Smooth muscle cell (in vitro differentiated cells): ENCODE measurements at regions not wholly inside any gene's neighbourhood (a gene's known extent, or its start where the extent isn't known, plus 50 kb on each side); places are given as distances from the start of the nearest gene placed in this dataset.
"Not testable (repeated sequence)": the region's sequence is repeated elsewhere in the genome, so short reads cannot be mapped to it uniquely, and the experiment has no call there.

Source experiments
- DNase-seq: peaks from one replicate; lab custom pipeline; 2025; ENCODE audit not compliant: unreplicated experiment; lab: John Stamatoyannopoulos, UW
- H2AFZ ChIP-seq: fragments of 200-600 bp; sonication (generic); 2 replicates; pipeline ENCODE4 v1.6.0; 2016; ENCODE audit warnings: antibody characterized with exemption, low read depth, mild to moderate bottlenecking
- H3F3A ChIP-seq: fragments of 200-600 bp; sonication (generic); 2 replicates; pipeline ENCODE4 v1.6.0; 2017; ENCODE audit warnings: antibody characterized with exemption, low read depth
- H3K27ac ChIP-seq: fragments of 200-600 bp; sonication (generic); 2 replicates; pipeline ENCODE4 v1.5.1; 2016; ENCODE audit warnings: low read depth, mild to moderate bottlenecking
- H3K27me3 ChIP-seq: fragments of 200-600 bp; sonication (generic); 2 replicates; pipeline ENCODE4 v1.6.1; 2016; ENCODE audit warnings: low read depth, mild to moderate bottlenecking
- H3K36me3 ChIP-seq: fragments of 200-600 bp; sonication (generic); 2 replicates; pipeline ENCODE4 v1.5.1; 2016; ENCODE audit warnings: low read depth
- H3K4me1 ChIP-seq: fragments of 200-600 bp; sonication (generic); 2 replicates; pipeline ENCODE4 v1.5.1; 2016; ENCODE audit warnings: low read depth
- H3K4me2 ChIP-seq: fragments of 200-600 bp; sonication (generic); 2 replicates; pipeline ENCODE4 v1.6.0; 2016; ENCODE audit warnings: mild to moderate bottlenecking
- H3K4me3 ChIP-seq: fragments of 200-600 bp; sonication (generic); 2 replicates; pipeline ENCODE4 v1.5.1; 2016; ENCODE audit warnings: mild to moderate bottlenecking
- H3K79me2 ChIP-seq: fragments of 200-600 bp; sonication (generic); 2 replicates; pipeline ENCODE4 v1.6.0; 2016; ENCODE audit warnings: low read depth, mild to moderate bottlenecking
- H3K9ac ChIP-seq: fragments of 200-600 bp; sonication (generic); 2 replicates; pipeline ENCODE4 v1.6.0; 2016; ENCODE audit warnings: low read depth
- H3K9me3 ChIP-seq: fragments of 200-600 bp; sonication (generic); replicated peaks from 2 replicates; pipeline ENCODE4 v1.5.1; 2016; ENCODE audit warnings: low read depth
- H4K20me1 ChIP-seq: fragments of 200-600 bp; sonication (generic); 2 replicates; pipeline ENCODE4 v1.6.0; 2016; ENCODE audit warnings: low read depth
- CTCF ChIP-seq: fragments of 200-600 bp; sonication (generic); IDR thresholded peaks from 2 replicates; pipeline ENCODE4 v1.5.1; 2017; ENCODE audit warnings: borderline replicate concordance, mild to moderate bottlenecking, antibody characterized with exemption; ENCODE audit not compliant: insufficient read depth, poor library complexity, severe bottlenecking
- WGBS: methylation state at CpG from one replicate; pipeline ENCODE4 v1.1.7; 2016; ENCODE audit warnings: low lambda C conversion rate; 5-methylcytosine and 5-hydroxymethylcytosine counted together

- no peak for TF ChIP-seq CTCF
- H3K4me3 ChIP-seq = no peak overlapping the region
- no peak overlapping the region for H3K9ac ChIP-seq
- peaks cover 11% of the 10 kb centered on the region for H3K27me3 ChIP-seq
- H3K4me1 ChIP-seq = peaks cover 16% of the 10 kb centered on the region
- no peaks in the 10 kb centered on the region for H3K9me3 ChIP-seq
- DNase-seq = peak; percentile 10
- H4K20me1 ChIP-seq = no peaks in the 10 kb centered on the region
- H3K4me2 ChIP-seq = peak overlapping the region; percentile 13
- H3K79me2 ChIP-seq = no peaks in the 10 kb centered on the region
- no peak overlapping the region for H3K27ac ChIP-seq
- H3K36me3 ChIP-seq = no peaks in the 10 kb centered on the region
- 29% methylated on average over 15 of the region's 15 CpGs for WGBS
- H3F3A ChIP-seq = no peaks in the 10 kb centered on the region
- no peak overlapping the region for H2AFZ ChIP-seq
Measured at GRCh38 chr9:81826517-81826906, 101.7 kb upstream of the SPATA31D4 start.

DNA sequence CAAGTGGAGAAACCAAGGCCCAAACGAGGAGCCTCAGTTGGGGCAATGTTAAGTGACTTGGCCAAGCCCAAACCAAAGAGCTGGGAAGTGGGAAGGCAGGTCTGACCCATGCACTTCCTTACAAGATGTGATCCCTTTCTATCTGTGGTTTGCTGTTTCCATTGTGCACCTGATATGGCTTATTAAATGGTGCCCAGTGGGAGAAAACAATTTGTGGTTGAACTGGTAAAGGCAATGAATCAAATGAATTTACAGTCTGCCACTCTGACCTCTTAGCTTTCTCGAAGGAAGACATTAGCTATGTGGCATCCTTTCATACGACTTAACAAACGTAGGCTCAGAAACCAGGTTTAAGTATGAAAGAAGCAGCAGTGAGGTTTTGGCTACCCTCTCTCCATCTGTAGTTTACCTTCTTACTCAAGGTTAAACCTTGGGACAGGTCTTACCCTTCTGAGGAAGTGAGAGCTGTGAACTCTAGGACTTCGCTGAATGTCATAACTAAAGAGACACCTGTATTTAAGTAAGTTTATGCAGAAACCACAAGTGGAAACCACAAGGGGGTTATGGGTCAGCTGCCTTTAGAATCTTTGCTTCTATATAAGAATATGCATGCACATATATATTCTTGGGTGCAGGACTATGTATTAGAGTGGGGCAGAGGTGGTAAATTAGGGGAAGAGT is 100.5 kb upstream of the SPATA31D4 start:
- Histone ChIP-seq H3K4me1 (peaks cover 9% of the 10 kb centered on the region), H3K9ac (no peak overlapping the region), H3K4me2 (no peak overlapping the region), H3K9me3 (no peaks in the 10 kb centered on the region), H3K36me3 (no peaks in the 10 kb centered on the region), H3F3A (no peaks in the 10 kb centered on the region), H2AFZ (no peak overlapping the region), H3K4me3 (no peak overlapping the region), H3K79me2 (no peaks in the 10 kb centered on the region), H3K27ac (no peak overlapping the region), H3K27me3 (peaks cover 11% of the 10 kb centered on the region), H4K20me1 (no peaks in the 10 kb centered on the region)
- no peak for TF ChIP-seq CTCF
- no peak for DNase-seq
- WGBS = 81% methylated on average over 5 of the region's 5 CpGs

- H3K79me2 ChIP-seq = no peaks in the 10 kb centered on the region
- H4K20me1 ChIP-seq = no peaks in the 10 kb centered on the region
- peaks cover 11% of the 10 kb centered on the region for H3K27me3 ChIP-seq
- no peak overlapping the region for H3K4me3 ChIP-seq
- no peak for DNase-seq
- no peak overlapping the region for H3K9ac ChIP-seq
- H3K4me2 ChIP-seq = no peak overlapping the region
- 78% methylated on average over 5 of the region's 5 CpGs for WGBS
- no peak for TF ChIP-seq CTCF
- no peaks in the 10 kb centered on the region for H3K4me1 ChIP-seq
- no peaks in the 10 kb centered on the region for H3F3A ChIP-seq
- no peaks in the 10 kb centered on the region for H3K36me3 ChIP-seq
- H3K27ac ChIP-seq = no peak overlapping the region
- no peak overlapping the region for H2AFZ ChIP-seq
- H3K9me3 ChIP-seq = no peaks in the 10 kb centered on the region
Measured at GRCh38 chr9:81829195-81829882, 98.9 kb upstream of the SPATA31D4 start.

- H3K9me3 ChIP-seq, DNase-seq, H3K36me3 ChIP-seq, H3K27ac ChIP-seq, H3K4me3 ChIP-seq, H3F3A ChIP-seq, H3K4me2 ChIP-seq, H3K4me1 ChIP-seq, H3K9ac ChIP-seq, H3K79me2 ChIP-seq, H2AFZ ChIP-seq, H4K20me1 ChIP-seq: not testable (repeated sequence)
- WGBS = 96% methylated on average over 8 of the region's 8 CpGs
- H3K27me3 ChIP-seq = peaks cover 11% of the 10 kb centered on the region
Measured at GRCh38 chr9:81830431-81830830, 97.8 kb upstream of the SPATA31D4 start.
